HepG2 (cell line): ENCODE measurements at regions not wholly inside any gene's neighbourhood (a gene's known extent, or its start where the extent isn't known, plus 50 kb on each side); places are given as distances from the start of the nearest gene placed in this dataset.

Source experiments
- ATAC-seq: fragments of 200-7000 bp; cut with Tn5 transposase; 3 replicates; pipeline ENCODE4 v1.9.1; 2020; ENCODE audit warnings: mild to moderate bottlenecking, moderate library complexity
- BruUV-seq: library from RNA; stranded (reverse); fragments of 400-500 nt; replicated peaks from 2 replicates; lab custom pipeline; 2021; lab: Mats Ljungman, UMichigan
- CTCF ChIA-PET: fragments of 300-600 bp; formaldehyde crosslinking; extraction: SDS; loops from one replicate; lab custom pipeline; 2021; ENCODE audit warnings: low total read pairs, inconsistent platforms, low intra/inter-chr PET ratio; lab: Yijun Ruan, JAX
- POLR2A ChIA-PET: fragments of 350-600 bp; sonication (Branson Sonifier 250); formaldehyde crosslinking; loops from one replicate; lab custom pipeline; 2020; ENCODE audit warnings: antibody characterized with exemption, inconsistent platforms; lab: Yijun Ruan, JAX
- DNase-seq: peaks from one replicate; pipeline ENCODE4 v3.0.0-alpha.2; 2015; ENCODE audit warnings: low spot score
- FAIRE-seq: peaks from 3 replicates; lab custom pipeline; 2011; peaks lifted over from hg19 to GRCh38; lab: Jason Lieb, UNC
- H2AFZ ChIP-seq: one replicate; pipeline ENCODE4 v1.6.1; 2011; ENCODE audit warnings: low read length, inconsistent platforms
- H3K27ac ChIP-seq: fragments of 300-600 bp; 3 replicates; pipeline ENCODE4 v1.8.0; 2011; ENCODE audit warnings: mixed run types, mild to moderate bottlenecking, mixed read lengths, low read length, inconsistent platforms; ENCODE audit not compliant: insufficient read depth; ENCODE audit errors: extremely low read length
- H3K27me3 ChIP-seq, 2 experiments: fragments of 200-600 bp in 1 of 2; 2 replicates in 1 of 2; 3 replicates in 1 of 2; pipeline versions ENCODE4 v1.6.0 to v1.8.0; 2011; ENCODE audit warnings: low read length in 2 of 2, mild to moderate bottlenecking in 2 of 2, moderate library complexity in 2 of 2, inconsistent platforms in 1 of 2; ENCODE audit not compliant: insufficient read depth in 2 of 2, control insufficient read depth in 1 of 2
- H3K36me3 ChIP-seq, 2 experiments: fragments of 200-600 bp in 1 of 2; replicated peaks in 1 of 2; 2 replicates in 1 of 2; 3 replicates in 1 of 2; pipeline versions ENCODE4 v1.5.1 to v1.8.0; 2011; ENCODE audit warnings: low read length in 2 of 2, inconsistent platforms in 1 of 2; ENCODE audit not compliant: insufficient read depth in 2 of 2, control insufficient read depth in 1 of 2
- H3K4me1 ChIP-seq: 2 replicates; pipeline ENCODE4 v1.5.1; 2012; ENCODE audit warnings: low read length, inconsistent platforms; ENCODE audit not compliant: insufficient read depth
- H3K4me2 ChIP-seq: 2 replicates; pipeline ENCODE4 v1.6.0; 2011; ENCODE audit warnings: low read depth, low read length, inconsistent platforms
- H3K4me3 ChIP-seq, 3 experiments: fragments of 200-600 bp in 1 of 3; sonication (generic), shearing (Covaris generic) in 1 of 3; replicated peaks in 1 of 3; 2 replicates each; pipeline ENCODE4 v1.5.1; 2011 to 2016; ENCODE audit warnings: low read length in 3 of 3, inconsistent platforms in 2 of 3, low read depth in 2 of 3, mild to moderate bottlenecking in 2 of 3, control low read depth in 1 of 3, mixed read lengths in 1 of 3; ENCODE audit not compliant: insufficient read depth in 1 of 3
- H3K79me2 ChIP-seq: one replicate; pipeline ENCODE4 v1.6.1; 2011; ENCODE audit warnings: low read length, inconsistent platforms; ENCODE audit not compliant: insufficient read depth
- H3K9ac ChIP-seq: 2 replicates; pipeline ENCODE4 v1.6.0; 2011; ENCODE audit warnings: mild to moderate bottlenecking, low read depth, low read length, inconsistent platforms; ENCODE audit not compliant: insufficient read depth
- H3K9me3 ChIP-seq: 2 replicates; pipeline ENCODE4 v1.5.1; 2012; ENCODE audit warnings: mild to moderate bottlenecking, low read length
- H4K20me1 ChIP-seq: 2 replicates; pipeline ENCODE4 v1.6.0; 2011; ENCODE audit warnings: inconsistent platforms, mild to moderate bottlenecking, low read length, moderate library complexity; ENCODE audit not compliant: insufficient read depth
- HNF4G ChIP-seq, 2 experiments: sonication (generic) in 1 of 2; formaldehyde crosslinking in 1 of 2; IDR thresholded peaks; 2 replicates each; pipeline versions ENCODE4 v1.4.0 to v1.6.1; 2011 to 2020; ENCODE audit warnings: borderline replicate concordance in 2 of 2, low read depth in 2 of 2, mild to moderate bottlenecking in 2 of 2, low read length in 1 of 2, missing genetic modification reagents in 1 of 2, moderate library complexity in 1 of 2
- MAFF ChIP-seq: IDR thresholded peaks from 2 replicates; pipeline ENCODE4 v1.6.1; 2011; ENCODE audit warnings: low read depth, low read length, improper control_type of control experiment
- MEF2D ChIP-seq: sonication (generic); formaldehyde crosslinking; IDR thresholded peaks from 2 replicates; pipeline ENCODE4 v1.5.1; 2020; ENCODE audit warnings: mild to moderate bottlenecking, missing genetic modification reagents
- NAIF1 ChIP-seq: sonication (generic); formaldehyde crosslinking; IDR thresholded peaks from 2 replicates; pipeline ENCODE4 v1.5.0; 2020; ENCODE audit warnings: mild to moderate bottlenecking, missing genetic modification reagents, borderline replicate concordance
- POLR2A ChIP-seq, 2 experiments: IDR thresholded peaks; 2 replicates each; pipeline ENCODE4 v1.6.1; 2011; ENCODE audit warnings: low read depth in 2 of 2, low read length in 2 of 2, mild to moderate bottlenecking in 1 of 2, moderate library complexity in 1 of 2; ENCODE audit not compliant: insufficient read depth in 1 of 2
- SPEN ChIP-seq: sonication (generic); formaldehyde crosslinking; IDR thresholded peaks from 2 replicates; pipeline ENCODE4 v1.5.1; 2020; ENCODE audit warnings: low read depth, mild to moderate bottlenecking, missing genetic modification reagents
- ZNF207 ChIP-seq: fragments of 450-650 bp; IDR thresholded peaks from 2 replicates; pipeline ENCODE4 v1.6.1; 2016; ENCODE audit warnings: antibody characterized with exemption, borderline replicate concordance
- ZNF24 ChIP-seq: fragments of 450-650 bp; IDR thresholded peaks from 2 replicates; pipeline ENCODE4 v1.6.1; 2017; ENCODE audit warnings: antibody characterized with exemption, mild to moderate bottlenecking
- ZNF501 ChIP-seq: sonication (generic); formaldehyde crosslinking; IDR thresholded peaks from 2 replicates; pipeline ENCODE4 v1.5.1; 2020; ENCODE audit warnings: mild to moderate bottlenecking, moderate library complexity, missing genetic modification reagents
- ZNF570 ChIP-seq: sonication (generic); formaldehyde crosslinking; IDR thresholded peaks from 2 replicates; pipeline ENCODE4 v1.4.0; 2020; ENCODE audit warnings: mild to moderate bottlenecking, missing genetic modification reagents, borderline replicate concordance
- ZNF614 ChIP-seq: IDR thresholded peaks from 2 replicates; pipeline ENCODE4 v1.6.1; 2018; ENCODE audit warnings: missing biosample characterization, missing genetic modification reagents, inconsistent platforms, borderline replicate concordance
- WGBS: methylation state at CpG from one replicate; pipeline ENCODE4 v1.1.6; 2017; ENCODE audit warnings: low lambda C conversion rate; 5-methylcytosine and 5-hydroxymethylcytosine counted together
- in situ Hi-C: cut with HindIII; loops from 2 replicates; pipeline ENCODE4 v1.10.0; 2017; ENCODE audit warnings: low pct_unique_long_range_greater_than_20kb; ENCODE audit not compliant: extremely low pct_ligation_motif_present
- intact Hi-C: fragments of 100-400 bp; cut with micrococcal nuclease; formaldehyde crosslinking; loops from one replicate; pipeline ENCODE4 v1.10.0; 2022; ENCODE audit not compliant: unreplicated experiment
- TF ChIP-seq, protein P1 (sequence below): IDR thresholded peaks from 2 replicates; pipeline ENCODE4 v1.6.1; 2016; ENCODE audit warnings: mild to moderate bottlenecking, missing biosample characterization, missing genetic modification reagents
- TF ChIP-seq, protein P2 (sequence below): sonication (generic); formaldehyde crosslinking; IDR thresholded peaks from 2 replicates; pipeline ENCODE4 v1.5.0; 2020; ENCODE audit warnings: missing genetic modification reagents
- TF ChIP-seq, protein P3 (sequence below): sonication (generic); formaldehyde crosslinking; IDR thresholded peaks from 2 replicates; pipeline ENCODE4 v1.4.0; 2020; ENCODE audit warnings: missing genetic modification reagents

DNA sequence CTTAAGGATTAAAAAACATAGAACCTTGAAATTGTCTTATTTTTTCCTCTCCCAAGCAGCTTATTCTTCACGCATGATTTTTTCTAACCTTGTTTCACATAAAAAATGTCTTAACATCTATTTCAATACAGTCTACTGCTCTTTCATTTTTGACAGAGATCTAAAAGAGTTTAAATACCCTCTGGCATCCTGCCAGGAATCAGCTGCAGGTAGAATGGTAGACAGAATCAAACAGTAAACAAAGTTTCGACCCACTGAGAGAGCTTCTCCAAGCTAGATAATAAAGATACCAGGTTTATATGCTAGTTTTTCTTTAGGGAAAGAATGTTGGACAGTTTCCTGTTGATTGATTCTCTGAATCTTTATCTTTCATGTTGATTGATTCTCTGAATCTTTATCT is 555.8 kb upstream of the CDH9 start:
- H3K4me2 ChIP-seq, result no peak overlapping the region
- no peak overlapping the region for H3K27ac ChIP-seq
- in situ Hi-C loops (no loop called here), intact Hi-C loops (no loop called here)
- H3K27me3 ChIP-seq, result no peaks in the 10 kb centered on the region
- H2AFZ ChIP-seq, result no peak overlapping the region
- H4K20me1 ChIP-seq, result no peaks in the 10 kb centered on the region
- ChIA-PET POLR2A (no interaction called here), CTCF (no interaction called here)
- H3K9ac ChIP-seq, result no peak overlapping the region
- H3K4me3 ChIP-seq, result no peak overlapping the region
- FAIRE-seq (no peak), DNase-seq (no peak), ATAC-seq (no peak)
- H3K4me1 ChIP-seq, result no peaks in the 10 kb centered on the region
- TF ChIP-seq ZNF570 (CRISPR knock-in tag) (no peak), ZNF24 (no peak), NAIF1 (CRISPR knock-in tag) (no peak), ZNF501 (CRISPR knock-in tag) (no peak), ZNF614 (CRISPR knock-in tag) (no peak), SPEN (CRISPR knock-in tag) (no peak), HNF4G (IDR thresholded peaks at IDR 0.05; ENCODE audit: borderline replicate concordance, low read depth, low read length) (no peak), HNF4G (CRISPR knock-in tag; IDR thresholded peaks at IDR 0.05; ENCODE audit: borderline replicate concordance, low read depth) (no peak), POLR2A (IDR thresholded peaks at IDR 0.05; ENCODE audit: insufficient read depth in 1 of 2, low read depth in 2 of 2, low read length in 2 of 2) (no peak), MEF2D (CRISPR knock-in tag) (no peak), ZNF207 (no peak), MAFF (no peak)
- TF ChIP-seq, protein P1, sequence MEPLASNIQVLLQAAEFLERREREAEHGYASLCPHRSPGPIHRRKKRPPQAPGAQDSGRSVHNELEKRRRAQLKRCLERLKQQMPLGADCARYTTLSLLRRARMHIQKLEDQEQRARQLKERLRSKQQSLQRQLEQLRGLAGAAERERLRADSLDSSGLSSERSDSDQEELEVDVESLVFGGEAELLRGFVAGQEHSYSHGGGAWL (CRISPR knock-in tag), result no peak
- TF ChIP-seq, protein P2, sequence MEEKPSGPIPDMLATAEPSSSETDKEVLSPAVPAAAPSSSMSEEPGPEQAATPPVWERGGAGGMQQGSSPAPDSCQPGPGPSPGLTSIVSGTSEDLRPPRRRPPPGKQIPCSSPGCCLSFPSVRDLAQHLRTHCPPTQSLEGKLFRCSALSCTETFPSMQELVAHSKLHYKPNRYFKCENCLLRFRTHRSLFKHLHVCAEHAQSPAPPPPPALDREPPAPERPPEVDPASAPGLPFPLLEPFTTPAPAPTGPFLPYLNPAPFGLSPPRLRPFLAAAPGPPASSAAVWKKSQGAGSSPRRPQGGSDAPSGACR (CRISPR knock-in tag), result no peak
- TF ChIP-seq, protein P3, sequence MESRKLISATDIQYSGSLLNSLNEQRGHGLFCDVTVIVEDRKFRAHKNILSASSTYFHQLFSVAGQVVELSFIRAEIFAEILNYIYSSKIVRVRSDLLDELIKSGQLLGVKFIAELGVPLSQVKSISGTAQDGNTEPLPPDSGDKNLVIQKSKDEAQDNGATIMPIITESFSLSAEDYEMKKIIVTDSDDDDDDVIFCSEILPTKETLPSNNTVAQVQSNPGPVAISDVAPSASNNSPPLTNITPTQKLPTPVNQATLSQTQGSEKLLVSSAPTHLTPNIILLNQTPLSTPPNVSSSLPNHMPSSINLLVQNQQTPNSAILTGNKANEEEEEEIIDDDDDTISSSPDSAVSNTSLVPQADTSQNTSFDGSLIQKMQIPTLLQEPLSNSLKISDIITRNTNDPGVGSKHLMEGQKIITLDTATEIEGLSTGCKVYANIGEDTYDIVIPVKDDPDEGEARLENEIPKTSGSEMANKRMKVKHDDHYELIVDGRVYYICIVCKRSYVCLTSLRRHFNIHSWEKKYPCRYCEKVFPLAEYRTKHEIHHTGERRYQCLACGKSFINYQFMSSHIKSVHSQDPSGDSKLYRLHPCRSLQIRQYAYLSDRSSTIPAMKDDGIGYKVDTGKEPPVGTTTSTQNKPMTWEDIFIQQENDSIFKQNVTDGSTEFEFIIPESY, result no peak
- no peaks in the 10 kb centered on the region for H3K79me2 ChIP-seq
- H3K36me3 ChIP-seq, result no peaks in the 10 kb centered on the region
- no peaks in the 10 kb centered on the region for H3K9me3 ChIP-seq
- WGBS, result 26% methylated on average over 2 of the region's 2 CpGs
- BruUV-seq, result no TSS peak
